H9 (cell line): ENCODE measurements at regions not wholly inside any gene's neighbourhood (a gene's known extent, or its start where the extent isn't known, plus 50 kb on each side); places are given as distances from the start of the nearest gene placed in this dataset.

Experiments used
- DNase-seq: peaks from one replicate; pipeline ENCODE4 v3.0.0-alpha.2; 2017
- H2AFZ ChIP-seq: one replicate; pipeline ENCODE4 v1.6.1; 2013; ENCODE audit warnings: mild to moderate bottlenecking, low read length, control low read depth, moderate library complexity
- H2AK5ac ChIP-seq: 2 replicates; pipeline ENCODE4 v1.6.1; 2013; ENCODE audit warnings: low read length, control low read depth, mixed read lengths; ENCODE audit not compliant: insufficient read length
- H2BK120ac ChIP-seq: one replicate; pipeline ENCODE4 v1.6.1; 2013; ENCODE audit warnings: low read depth, mild to moderate bottlenecking, low read length, control low read depth, inconsistent platforms; ENCODE audit not compliant: poor library complexity, severe bottlenecking
- H2BK12ac ChIP-seq: 2 replicates; pipeline ENCODE4 v1.6.1; 2013; ENCODE audit warnings: low read length, control low read depth, mixed read lengths, low read depth; ENCODE audit not compliant: insufficient read length
- H2BK15ac ChIP-seq: 2 replicates; pipeline ENCODE4 v1.6.1; 2013; ENCODE audit warnings: low read depth, low read length, control low read depth
- H2BK20ac ChIP-seq: one replicate; pipeline ENCODE4 v1.6.1; 2013; ENCODE audit warnings: low read depth, mild to moderate bottlenecking, low read length, control low read depth, inconsistent platforms; ENCODE audit not compliant: poor library complexity, severe bottlenecking
- H2BK5ac ChIP-seq: 2 replicates; pipeline ENCODE4 v1.6.1; 2013; ENCODE audit warnings: low read length, control low read depth, mixed read lengths; ENCODE audit not compliant: insufficient read length
- H3K14ac ChIP-seq: 2 replicates; pipeline ENCODE4 v1.6.1; 2013; ENCODE audit warnings: low read length, control low read depth; ENCODE audit not compliant: insufficient read depth
- H3K18ac ChIP-seq: 2 replicates; pipeline ENCODE4 v1.6.1; 2013; ENCODE audit warnings: low read depth, mild to moderate bottlenecking, mixed read lengths, low read length, control low read depth; ENCODE audit not compliant: insufficient read length
- H3K23ac ChIP-seq: 2 replicates; pipeline ENCODE4 v1.6.1; 2013; ENCODE audit warnings: low read length, control low read depth, mixed read lengths, low read depth; ENCODE audit not compliant: insufficient read length
- H3K23me2 ChIP-seq: 2 replicates; pipeline ENCODE4 v1.6.1; 2013; ENCODE audit warnings: low read depth, mild to moderate bottlenecking, mixed read lengths, low read length, control low read depth; ENCODE audit not compliant: insufficient read length, poor library complexity, severe bottlenecking
- H3K27ac ChIP-seq: 2 replicates; pipeline ENCODE4 v1.5.1; 2013; ENCODE audit warnings: low read length, control low read depth, mixed read lengths, low read depth; ENCODE audit not compliant: insufficient read length
- H3K27me3 ChIP-seq: 2 replicates; pipeline ENCODE4 v1.6.1; 2013; ENCODE audit warnings: low read length, control low read depth, inconsistent platforms; ENCODE audit not compliant: insufficient read depth
- H3K4ac ChIP-seq: 2 replicates; pipeline ENCODE4 v1.6.1; 2013; ENCODE audit warnings: low read depth, mild to moderate bottlenecking, control low read depth, inconsistent platforms, low read length, moderate library complexity
- H3K4me1 ChIP-seq: 2 replicates; pipeline ENCODE4 v1.6.1; 2013; ENCODE audit warnings: low read length, control low read depth, inconsistent platforms; ENCODE audit not compliant: insufficient read depth
- H3K4me2 ChIP-seq: 2 replicates; pipeline ENCODE4 v1.6.1; 2013; ENCODE audit warnings: low read length, control low read depth, mixed read lengths; ENCODE audit not compliant: insufficient read length, insufficient read depth
- H3K56ac ChIP-seq: 2 replicates; pipeline ENCODE4 v1.6.1; 2013; ENCODE audit warnings: low read depth, mild to moderate bottlenecking, mixed read lengths, low read length, control low read depth; ENCODE audit not compliant: insufficient read length
- H3K79me1 ChIP-seq: 2 replicates; pipeline ENCODE4 v1.6.1; 2013; ENCODE audit warnings: low read depth, mild to moderate bottlenecking, moderate library complexity, low read length, control low read depth, inconsistent platforms; ENCODE audit not compliant: insufficient read depth, poor library complexity, severe bottlenecking
- H3K79me2 ChIP-seq: 2 replicates; pipeline ENCODE4 v1.6.1; 2013; ENCODE audit warnings: low read length, control low read depth, inconsistent platforms; ENCODE audit not compliant: insufficient read depth
- H3K9ac ChIP-seq: 2 replicates; pipeline ENCODE4 v1.6.1; 2013; ENCODE audit warnings: low read length, control low read depth, mixed read lengths; ENCODE audit not compliant: insufficient read length; ENCODE audit errors: extremely low read depth
- H3K9me3 ChIP-seq: one replicate; pipeline ENCODE4 v1.6.1; 2013; ENCODE audit warnings: low read depth, low read length, inconsistent platforms; ENCODE audit not compliant: control insufficient read depth
- H3T11ph ChIP-seq: one replicate; pipeline ENCODE4 v1.6.1; 2013; ENCODE audit warnings: mild to moderate bottlenecking, low read length, control low read depth, inconsistent platforms
- H4K20me1 ChIP-seq: one replicate; pipeline ENCODE4 v1.6.1; 2013; ENCODE audit not compliant: control insufficient read depth, insufficient read length, insufficient read depth
- H4K5ac ChIP-seq: 2 replicates; pipeline ENCODE4 v1.6.1; 2013; ENCODE audit warnings: low read depth, mild to moderate bottlenecking, mixed read lengths, low read length, control low read depth; ENCODE audit not compliant: insufficient read length
- H4K8ac ChIP-seq: replicated peaks from 2 replicates; pipeline ENCODE4 v1.6.1; 2013; ENCODE audit warnings: low read length, control low read depth, mixed read lengths, low read depth; ENCODE audit not compliant: insufficient read length
- H4K91ac ChIP-seq: 2 replicates; pipeline ENCODE4 v1.6.1; 2013; ENCODE audit warnings: low read depth, mild to moderate bottlenecking, moderate library complexity, mixed read lengths, low read length, control low read depth; ENCODE audit not compliant: insufficient read length
- H3K27ac Mint-ChIP-seq, 3 experiments: 2 replicates in 2 of 3; 3 replicates in 1 of 3; pipeline ENCODE4 v1.8.0; 2020 to 2021; ENCODE audit warnings: mixed read lengths in 3 of 3, mild to moderate bottlenecking in 1 of 3, moderate library complexity in 1 of 3
- H3K27me3 Mint-ChIP-seq: 2 replicates; pipeline ENCODE4 v1.8.0; 2021; ENCODE audit warnings: low read depth, mild to moderate bottlenecking, moderate library complexity, mixed read lengths
- H3K36me3 Mint-ChIP-seq, 3 experiments: 2 replicates in 2 of 3; 3 replicates in 1 of 3; pipeline ENCODE4 v1.8.0; 2020 to 2021; ENCODE audit warnings: low read depth in 3 of 3, mixed read lengths in 3 of 3; ENCODE audit not compliant: insufficient read depth in 1 of 3
- H3K4me1 Mint-ChIP-seq, 2 experiments: 2 replicates each; pipeline ENCODE4 v1.8.0; 2020; ENCODE audit warnings: mixed read lengths in 2 of 2
- H3K4me3 Mint-ChIP-seq, 2 experiments: 2 replicates in 1 of 2; 3 replicates in 1 of 2; pipeline ENCODE4 v1.8.0; 2020 to 2021; ENCODE audit warnings: mild to moderate bottlenecking in 2 of 2, mixed read lengths in 2 of 2, moderate library complexity in 1 of 2
- H3K9me3 Mint-ChIP-seq, 2 experiments: 2 replicates in 1 of 2; 3 replicates in 1 of 2; pipeline ENCODE4 v1.8.0; 2020; ENCODE audit warnings: mild to moderate bottlenecking in 2 of 2, mixed read lengths in 2 of 2, moderate library complexity in 1 of 2
- WGBS: extraction: QIAGEN DNeasy Blood & Tissue Kit; methylation state at CpG from one replicate; pipeline ENCODE4 v1.1.7; 2013; ENCODE audit warnings: missing lambda C conversion rate, low lambda C conversion rate, mixed read lengths; ENCODE audit not compliant: insufficient read length; ENCODE audit errors: extremely low coverage; 5-methylcytosine and 5-hydroxymethylcytosine counted together
- TF ChIP-seq, protein P1 (sequence below): fragments of 200-600 bp; sonication (generic); conservative IDR thresholded peaks from 3 replicates; pipeline ENCODE4 v1.8.0; 2021; ENCODE audit warnings: antibody characterized with exemption, mild to moderate bottlenecking

DNA sequence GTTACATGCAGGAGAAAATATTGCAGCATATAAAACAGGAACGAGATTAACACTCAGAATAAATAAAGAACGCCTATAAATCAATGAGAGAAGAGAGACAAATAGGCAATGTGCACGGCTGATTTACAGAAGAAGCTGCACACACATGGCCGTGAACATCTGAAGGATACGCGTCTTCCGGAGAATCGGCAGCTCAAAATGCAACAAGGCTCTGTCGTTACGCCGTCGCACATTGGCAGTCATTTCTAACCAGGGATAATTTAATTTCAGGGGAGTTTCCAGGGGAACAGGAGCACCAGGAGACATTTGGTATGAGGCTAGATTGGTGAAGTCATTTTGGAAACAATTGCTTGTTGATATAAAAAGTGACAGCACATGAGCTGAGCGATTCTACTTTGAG lies 745.2 kb downstream of the BRD1 start:
- Histone ChIP-seq H4K20me1 (no peaks in the 10 kb centered on the region), H3K18ac (no peak overlapping the region), H3K4ac (no peak overlapping the region), H3K56ac (no peak overlapping the region), H2BK20ac (no peak overlapping the region), H3K23ac (no peak overlapping the region), H3K27ac (no peak overlapping the region), H3K79me1 (no peaks in the 10 kb centered on the region), H3K9me3 (no peaks in the 10 kb centered on the region), H3K14ac (no peak overlapping the region), H3K79me2 (no peaks in the 10 kb centered on the region), H2BK120ac (no peak overlapping the region), H2BK15ac (no peak overlapping the region), H3K23me2 (no peaks in the 10 kb centered on the region), H3K4me2 (no peak overlapping the region), H4K91ac (no peak overlapping the region), H4K5ac (no peak overlapping the region), H2AFZ (no peak overlapping the region), H3K9ac (no peak overlapping the region), H3K27me3 (no peaks in the 10 kb centered on the region), H4K8ac (no peak overlapping the region), H2BK12ac (no peak overlapping the region), H3T11ph (no peak overlapping the region), H2AK5ac (no peak overlapping the region), H3K4me1 (no peaks in the 10 kb centered on the region), H2BK5ac (no peak overlapping the region)
- H3K27ac Mint-ChIP-seq = no peak overlapping the region
- H3K9me3 Mint-ChIP-seq = no peaks in the 10 kb centered on the region
- no peak overlapping the region for H3K4me3 Mint-ChIP-seq
- no peak for DNase-seq
- TF ChIP-seq, protein P1, sequence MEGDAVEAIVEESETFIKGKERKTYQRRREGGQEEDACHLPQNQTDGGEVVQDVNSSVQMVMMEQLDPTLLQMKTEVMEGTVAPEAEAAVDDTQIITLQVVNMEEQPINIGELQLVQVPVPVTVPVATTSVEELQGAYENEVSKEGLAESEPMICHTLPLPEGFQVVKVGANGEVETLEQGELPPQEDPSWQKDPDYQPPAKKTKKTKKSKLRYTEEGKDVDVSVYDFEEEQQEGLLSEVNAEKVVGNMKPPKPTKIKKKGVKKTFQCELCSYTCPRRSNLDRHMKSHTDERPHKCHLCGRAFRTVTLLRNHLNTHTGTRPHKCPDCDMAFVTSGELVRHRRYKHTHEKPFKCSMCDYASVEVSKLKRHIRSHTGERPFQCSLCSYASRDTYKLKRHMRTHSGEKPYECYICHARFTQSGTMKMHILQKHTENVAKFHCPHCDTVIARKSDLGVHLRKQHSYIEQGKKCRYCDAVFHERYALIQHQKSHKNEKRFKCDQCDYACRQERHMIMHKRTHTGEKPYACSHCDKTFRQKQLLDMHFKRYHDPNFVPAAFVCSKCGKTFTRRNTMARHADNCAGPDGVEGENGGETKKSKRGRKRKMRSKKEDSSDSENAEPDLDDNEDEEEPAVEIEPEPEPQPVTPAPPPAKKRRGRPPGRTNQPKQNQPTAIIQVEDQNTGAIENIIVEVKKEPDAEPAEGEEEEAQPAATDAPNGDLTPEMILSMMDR = no peak
- no CpG with 5 or more reads among the region's 13 CpGs for WGBS
- no peaks in the 10 kb centered on the region for H3K36me3 Mint-ChIP-seq
- peaks cover 7% of the 10 kb centered on the region for H3K27me3 Mint-ChIP-seq
- H3K4me1 Mint-ChIP-seq = peaks cover 5 to 9% of the 10 kb centered on the region in 2 experiments; a peak in 3 of 4 replicates
